ENCODE measurements at regions not wholly inside any gene's neighbourhood (a gene's known extent, or its start where the extent isn't known, plus 50 kb on each side); places are given as distances from the start of the nearest gene placed in this dataset.

DNA sequence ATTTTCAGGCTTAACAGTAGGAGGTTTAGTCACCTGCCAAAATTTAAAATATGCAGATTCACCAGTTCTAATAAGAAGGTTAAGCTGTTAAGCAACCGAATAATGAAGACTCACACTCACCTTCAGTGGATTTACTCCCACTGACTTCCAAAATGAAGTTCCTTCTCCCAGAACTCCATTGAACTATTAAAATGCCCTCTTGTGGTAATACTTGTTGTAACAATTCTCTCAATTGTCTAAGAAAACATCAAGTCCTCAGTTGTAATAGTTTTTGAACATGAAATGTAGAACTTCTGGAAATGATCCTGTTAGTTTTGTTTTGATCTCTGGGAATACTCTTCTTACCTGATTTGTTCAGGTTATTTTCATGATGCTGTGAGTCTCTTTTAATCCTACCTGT lies 522.0 kb upstream of the ATXN8OS start:
- TF ChIP-seq ADNP (tag; IDR thresholded peaks at IDR 0.05) (no peak), ARID1B (IDR thresholded peaks at IDR 0.05) (no peak), ZFX (CRISPR knock-in tag; IDR thresholded peaks at IDR 0.05) (no peak), POLR2A (conservative IDR thresholded peaks at IDR 0.05) (no peak), GABPB1 (CRISPR knock-in tag; IDR thresholded peaks at IDR 0.05) (no peak), ZNF589 (CRISPR knock-in tag; IDR thresholded peaks at IDR 0.05; ENCODE audit: low read depth) (no peak), ZNF174 (CRISPR knock-in tag; IDR thresholded peaks at IDR 0.05) (no peak), BACH1 (tag; IDR thresholded peaks at IDR 0.05) (no peak), ZNF124 (CRISPR knock-in tag; IDR thresholded peaks at IDR 0.05) (no peak), SPI1 (IDR thresholded peaks at IDR 0.05; ENCODE audit: borderline replicate concordance, low read depth, low read length) (no peak), FIP1L1 (IDR thresholded peaks at IDR 0.05; ENCODE audit: low read depth, low read length, poor library complexity, severe bottlenecking) (no peak)
- TF ChIP-seq, protein P1, sequence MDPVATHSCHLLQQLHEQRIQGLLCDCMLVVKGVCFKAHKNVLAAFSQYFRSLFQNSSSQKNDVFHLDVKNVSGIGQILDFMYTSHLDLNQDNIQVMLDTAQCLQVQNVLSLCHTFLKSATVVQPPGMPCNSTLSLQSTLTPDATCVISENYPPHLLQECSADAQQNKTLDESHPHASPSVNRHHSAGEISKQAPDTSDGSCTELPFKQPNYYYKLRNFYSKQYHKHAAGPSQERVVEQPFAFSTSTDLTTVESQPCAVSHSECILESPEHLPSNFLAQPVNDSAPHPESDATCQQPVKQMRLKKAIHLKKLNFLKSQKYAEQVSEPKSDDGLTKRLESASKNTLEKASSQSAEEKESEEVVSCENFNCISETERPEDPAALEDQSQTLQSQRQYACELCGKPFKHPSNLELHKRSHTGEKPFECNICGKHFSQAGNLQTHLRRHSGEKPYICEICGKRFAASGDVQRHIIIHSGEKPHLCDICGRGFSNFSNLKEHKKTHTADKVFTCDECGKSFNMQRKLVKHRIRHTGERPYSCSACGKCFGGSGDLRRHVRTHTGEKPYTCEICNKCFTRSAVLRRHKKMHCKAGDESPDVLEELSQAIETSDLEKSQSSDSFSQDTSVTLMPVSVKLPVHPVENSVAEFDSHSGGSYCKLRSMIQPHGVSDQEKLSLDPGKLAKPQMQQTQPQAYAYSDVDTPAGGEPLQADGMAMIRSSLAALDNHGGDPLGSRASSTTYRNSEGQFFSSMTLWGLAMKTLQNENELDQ (CRISPR knock-in tag; IDR thresholded peaks at IDR 0.05; ENCODE audit: borderline replicate concordance) = no peak
- TF ChIP-seq, protein P2, sequence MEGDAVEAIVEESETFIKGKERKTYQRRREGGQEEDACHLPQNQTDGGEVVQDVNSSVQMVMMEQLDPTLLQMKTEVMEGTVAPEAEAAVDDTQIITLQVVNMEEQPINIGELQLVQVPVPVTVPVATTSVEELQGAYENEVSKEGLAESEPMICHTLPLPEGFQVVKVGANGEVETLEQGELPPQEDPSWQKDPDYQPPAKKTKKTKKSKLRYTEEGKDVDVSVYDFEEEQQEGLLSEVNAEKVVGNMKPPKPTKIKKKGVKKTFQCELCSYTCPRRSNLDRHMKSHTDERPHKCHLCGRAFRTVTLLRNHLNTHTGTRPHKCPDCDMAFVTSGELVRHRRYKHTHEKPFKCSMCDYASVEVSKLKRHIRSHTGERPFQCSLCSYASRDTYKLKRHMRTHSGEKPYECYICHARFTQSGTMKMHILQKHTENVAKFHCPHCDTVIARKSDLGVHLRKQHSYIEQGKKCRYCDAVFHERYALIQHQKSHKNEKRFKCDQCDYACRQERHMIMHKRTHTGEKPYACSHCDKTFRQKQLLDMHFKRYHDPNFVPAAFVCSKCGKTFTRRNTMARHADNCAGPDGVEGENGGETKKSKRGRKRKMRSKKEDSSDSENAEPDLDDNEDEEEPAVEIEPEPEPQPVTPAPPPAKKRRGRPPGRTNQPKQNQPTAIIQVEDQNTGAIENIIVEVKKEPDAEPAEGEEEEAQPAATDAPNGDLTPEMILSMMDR (IDR thresholded peaks at IDR 0.05 in 2 of 3, conservative IDR thresholded peaks at IDR 0.05 in 1 of 3; ENCODE audit: insufficient read depth in 2 of 3, low read depth in 1 of 3, low read length in 3 of 3) = no peak
- TF ChIP-seq, protein P3, sequence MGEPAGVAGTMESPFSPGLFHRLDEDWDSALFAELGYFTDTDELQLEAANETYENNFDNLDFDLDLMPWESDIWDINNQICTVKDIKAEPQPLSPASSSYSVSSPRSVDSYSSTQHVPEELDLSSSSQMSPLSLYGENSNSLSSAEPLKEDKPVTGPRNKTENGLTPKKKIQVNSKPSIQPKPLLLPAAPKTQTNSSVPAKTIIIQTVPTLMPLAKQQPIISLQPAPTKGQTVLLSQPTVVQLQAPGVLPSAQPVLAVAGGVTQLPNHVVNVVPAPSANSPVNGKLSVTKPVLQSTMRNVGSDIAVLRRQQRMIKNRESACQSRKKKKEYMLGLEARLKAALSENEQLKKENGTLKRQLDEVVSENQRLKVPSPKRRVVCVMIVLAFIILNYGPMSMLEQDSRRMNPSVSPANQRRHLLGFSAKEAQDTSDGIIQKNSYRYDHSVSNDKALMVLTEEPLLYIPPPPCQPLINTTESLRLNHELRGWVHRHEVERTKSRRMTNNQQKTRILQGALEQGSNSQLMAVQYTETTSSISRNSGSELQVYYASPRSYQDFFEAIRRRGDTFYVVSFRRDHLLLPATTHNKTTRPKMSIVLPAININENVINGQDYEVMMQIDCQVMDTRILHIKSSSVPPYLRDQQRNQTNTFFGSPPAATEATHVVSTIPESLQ (CRISPR knock-in tag; IDR thresholded peaks at IDR 0.05) = no peak

Data from K562 (cell line).